Cardiac fibroblast (primary cell): ENCODE measurements at regions not wholly inside any gene's neighbourhood (a gene's known extent, or its start where the extent isn't known, plus 50 kb on each side); places are given as distances from the start of the nearest gene placed in this dataset.

Experiments
- DNase-seq, 2 donors: peaks; one replicate each; pipeline versions ENCODE4 v3.0.0 to v3.0.0-alpha.2; 2010; ENCODE audit warnings: low read depth in 2 of 2
- H3K4me3 ChIP-seq, 2 donors: replicated peaks in 1 of 2; 1 replicate in 1 of 2; 2 replicates in 1 of 2; pipeline ENCODE4 v1.5.1; 2011; ENCODE audit warnings: low read depth in 2 of 2, low read length in 2 of 2, mild to moderate bottlenecking in 2 of 2, moderate library complexity in 1 of 2
- CTCF ChIP-seq: IDR thresholded peaks from one replicate; pipeline ENCODE4 v1.5.1; 2011; ENCODE audit warnings: low read depth, mild to moderate bottlenecking, low read length, inconsistent platforms

GRCh38 chr5:155167736-155168135 is 154.2 kb downstream of the KIF4B start:
- no peak for DNase-seq
- TF ChIP-seq CTCF, result no peak
- no peak overlapping the region for H3K4me3 ChIP-seq

DNA sequence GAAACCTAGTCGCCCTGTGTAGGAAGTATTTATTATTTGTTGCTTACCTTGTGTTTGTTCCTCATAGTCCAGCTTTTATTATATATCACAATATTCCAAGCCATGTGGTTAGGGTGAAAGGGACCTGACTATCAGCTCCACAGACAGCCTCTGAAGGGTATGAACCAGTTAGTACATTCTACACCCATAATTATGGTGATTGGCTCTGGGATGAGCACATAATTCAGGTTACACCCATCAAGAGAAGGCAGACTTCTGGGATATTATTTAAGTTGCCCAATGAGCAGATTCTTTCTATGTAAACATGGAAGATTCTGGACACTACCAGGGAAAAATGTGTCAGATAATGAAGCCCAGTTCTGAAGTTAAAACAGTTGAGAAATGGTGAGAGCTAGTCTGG is 168.0 kb downstream of the KIF4B start:
- no peak for TF ChIP-seq CTCF
- no peak for DNase-seq
- no peak overlapping the region for H3K4me3 ChIP-seq

DNA sequence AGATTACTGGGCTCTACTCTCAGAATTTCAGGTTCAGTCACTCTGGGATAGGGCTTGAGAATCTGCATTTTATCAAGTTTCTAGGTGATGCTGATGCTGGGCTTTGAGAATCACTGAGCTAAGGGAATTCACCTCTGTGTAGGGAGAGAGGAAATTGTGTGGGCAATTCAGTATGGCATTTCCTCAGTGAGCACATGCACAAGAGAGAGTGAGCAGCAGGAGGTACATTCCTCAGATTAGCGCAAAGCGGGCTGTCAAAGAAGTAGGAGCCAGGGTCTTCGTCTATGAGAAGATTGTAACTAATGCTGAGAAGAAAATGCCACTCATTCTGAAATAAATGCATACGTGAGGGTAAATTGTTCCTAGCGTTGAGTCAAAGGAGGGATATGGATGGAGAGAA is 175.9 kb downstream of the KIF4B start:
- no peak for DNase-seq
- no peak overlapping the region for H3K4me3 ChIP-seq
- no peak for TF ChIP-seq CTCF

GRCh38 chr5:155189981-155190380 is 176.4 kb downstream of the KIF4B start:
- H3K4me3 ChIP-seq, result no peak overlapping the region
- TF ChIP-seq CTCF, result no peak
- DNase-seq, result no peak

DNA sequence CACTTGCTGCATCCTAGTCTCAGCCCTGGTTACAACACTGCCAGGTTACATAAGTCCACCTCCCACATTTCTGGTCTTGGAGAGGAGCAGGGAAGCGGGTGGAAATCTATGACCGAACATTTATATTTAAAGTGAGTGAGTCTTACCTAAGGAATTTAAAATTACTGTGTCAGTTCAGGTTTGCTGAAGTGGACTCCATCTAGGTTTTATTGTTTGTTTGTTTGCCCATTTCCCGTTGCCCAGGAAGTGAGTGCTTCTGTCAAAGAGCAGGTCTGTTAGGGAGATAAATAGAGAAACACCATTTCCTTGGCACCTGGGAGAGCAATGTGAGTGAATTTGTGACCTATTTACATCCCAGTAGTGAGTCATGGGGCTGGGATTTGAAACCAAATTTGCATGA is 179.5 kb downstream of the KIF4B start:
- no peak overlapping the region for H3K4me3 ChIP-seq
- DNase-seq, result no peak
- TF ChIP-seq CTCF, result no peak

GRCh38 chr5:155193483-155194107 is 180.0 kb downstream of the KIF4B start:
- no peak for TF ChIP-seq CTCF
- DNase-seq, result no peak
- H3K4me3 ChIP-seq, result no peak overlapping the region

GRCh38 chr5:155200608-155201007 is 187.1 kb downstream of the KIF4B start:
- no peak for TF ChIP-seq CTCF
- no peak for DNase-seq

More at GRCh38 chr5:155200608-155201007, 187.1 kb downstream of the KIF4B start:
- no peak overlapping the region for H3K4me3 ChIP-seq
